ENCODE measurements at regions not wholly inside any gene's neighbourhood (a gene's known extent, or its start where the extent isn't known, plus 50 kb on each side); places are given as distances from the start of the nearest gene placed in this dataset.

DNA sequence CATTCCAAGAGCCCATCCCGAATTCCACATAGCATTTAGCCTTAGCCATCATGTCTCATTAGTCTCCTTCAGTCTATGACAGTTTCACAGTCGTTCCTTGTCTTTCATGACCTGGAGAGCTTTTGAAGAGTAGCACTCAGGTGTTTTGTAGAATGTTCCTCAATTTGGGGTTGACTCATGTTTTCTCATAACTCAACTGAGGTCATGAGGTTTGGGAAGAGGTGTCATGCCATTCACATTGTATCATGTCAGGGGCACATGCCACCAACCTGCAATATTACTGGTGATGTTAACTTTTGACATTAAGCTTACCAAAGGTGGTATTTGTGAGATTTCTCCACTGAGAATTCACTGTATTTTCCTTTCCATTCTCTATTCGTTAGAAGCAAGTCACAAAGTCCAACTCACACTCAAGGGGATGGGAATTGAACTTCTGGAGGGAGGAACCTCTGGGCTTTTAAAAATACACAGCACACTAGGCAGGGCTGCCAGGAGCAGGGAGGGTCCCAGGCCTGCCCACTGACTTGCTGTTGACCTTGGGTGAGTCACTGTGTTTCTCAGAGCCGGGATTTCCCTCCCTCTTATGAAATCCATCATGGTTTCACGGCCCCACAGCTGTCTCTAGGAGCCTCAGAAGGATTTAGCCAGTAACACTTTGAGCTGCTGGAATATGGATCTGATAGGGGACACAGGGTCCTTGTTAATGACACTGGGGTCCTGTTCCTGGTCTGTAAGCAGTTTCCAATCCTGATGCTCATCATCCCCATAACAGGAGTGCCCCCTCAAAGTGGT, 74.4 kb upstream of the TCF7L2 start:
- Histone ChIP-seq H3K27ac (ENCODE audit: low read depth in 1 of 2, low read length in 2 of 2) (peak overlapping the region in 1 of 2 donors; percentile 55), H3K27me3 (ENCODE audit: control insufficient read depth in 2 of 2, insufficient read depth in 2 of 2, low read length in 2 of 2) (no peaks in the 10 kb centered on the region), H2AFZ (ENCODE audit: insufficient read depth, low read depth, low read length, poor library complexity, severe bottlenecking) (no peak overlapping the region), H3K36me3 (replicated peaks in 1 of 2; ENCODE audit: control insufficient read depth in 1 of 2, insufficient read depth in 2 of 2, low read length in 2 of 2) (no peaks in the 10 kb centered on the region), H3K4me2 (replicated peaks; ENCODE audit: extremely low read depth, low read length, poor library complexity, severe bottlenecking) (peak overlapping the region; percentile 16), H3K9ac (ENCODE audit: insufficient read depth, low read length, poor library complexity, severe bottlenecking) (peak overlapping the region; percentile 13), H3K4me1 (ENCODE audit: control insufficient read depth in 1 of 2, insufficient read depth in 2 of 2, low read length in 2 of 2) (peaks cover 15 to 19% of the 10 kb centered on the region in 2 donors), H3K4me3 (replicated peaks in 1 of 3; ENCODE audit: low read depth in 2 of 3, low read length in 3 of 3) (no peak overlapping the region), H3K9me3 (replicated peaks in 1 of 2; ENCODE audit: control insufficient read depth in 1 of 2, insufficient read depth in 1 of 2, low read length in 2 of 2) (peaks cover 0 to 6% of the 10 kb centered on the region in 2 donors), H4K20me1 (ENCODE audit: insufficient read depth, low read length) (no peaks in the 10 kb centered on the region), H3K79me2 (ENCODE audit: insufficient read depth, low read length) (no peaks in the 10 kb centered on the region)
- peak overlapping the region; percentile 28 to 89 (median 83) for H3K27ac Mint-ChIP-seq
- peaks cover 1 to 9% (median 4%) of the 10 kb centered on the region in 3 donors for H3K27me3 Mint-ChIP-seq (ENCODE audit: low read depth in 3 of 3)
- H3K4me3 Mint-ChIP-seq: peak overlapping the region in 1 of 2 donors; percentile 15
- TF ChIP-seq, protein P1, sequence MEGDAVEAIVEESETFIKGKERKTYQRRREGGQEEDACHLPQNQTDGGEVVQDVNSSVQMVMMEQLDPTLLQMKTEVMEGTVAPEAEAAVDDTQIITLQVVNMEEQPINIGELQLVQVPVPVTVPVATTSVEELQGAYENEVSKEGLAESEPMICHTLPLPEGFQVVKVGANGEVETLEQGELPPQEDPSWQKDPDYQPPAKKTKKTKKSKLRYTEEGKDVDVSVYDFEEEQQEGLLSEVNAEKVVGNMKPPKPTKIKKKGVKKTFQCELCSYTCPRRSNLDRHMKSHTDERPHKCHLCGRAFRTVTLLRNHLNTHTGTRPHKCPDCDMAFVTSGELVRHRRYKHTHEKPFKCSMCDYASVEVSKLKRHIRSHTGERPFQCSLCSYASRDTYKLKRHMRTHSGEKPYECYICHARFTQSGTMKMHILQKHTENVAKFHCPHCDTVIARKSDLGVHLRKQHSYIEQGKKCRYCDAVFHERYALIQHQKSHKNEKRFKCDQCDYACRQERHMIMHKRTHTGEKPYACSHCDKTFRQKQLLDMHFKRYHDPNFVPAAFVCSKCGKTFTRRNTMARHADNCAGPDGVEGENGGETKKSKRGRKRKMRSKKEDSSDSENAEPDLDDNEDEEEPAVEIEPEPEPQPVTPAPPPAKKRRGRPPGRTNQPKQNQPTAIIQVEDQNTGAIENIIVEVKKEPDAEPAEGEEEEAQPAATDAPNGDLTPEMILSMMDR (IDR thresholded peaks at IDR 0.05): no peak
- H3K4me1 Mint-ChIP-seq: peaks cover 24% of the 10 kb centered on the region
- H3K9me3 Mint-ChIP-seq: peaks cover 2 to 14% (median 8%) of the 10 kb centered on the region in 7 donors
- H3K36me3 Mint-ChIP-seq: no peaks in the 10 kb centered on the region
- DNase-seq: peak; percentile 66 to 87 (median 75)
- 43% methylated on average over 2 of the region's 5 CpGs for WGBS (ENCODE audit: insufficient coverage)
- intact Hi-C loops (cut with micrococcal nuclease): loop anchor here in 1 of 2 donors (2.0 kb wide), 1 partner anchor 75 kb away; the partner anchor contains the start of gene TCF7L2

DNA sequence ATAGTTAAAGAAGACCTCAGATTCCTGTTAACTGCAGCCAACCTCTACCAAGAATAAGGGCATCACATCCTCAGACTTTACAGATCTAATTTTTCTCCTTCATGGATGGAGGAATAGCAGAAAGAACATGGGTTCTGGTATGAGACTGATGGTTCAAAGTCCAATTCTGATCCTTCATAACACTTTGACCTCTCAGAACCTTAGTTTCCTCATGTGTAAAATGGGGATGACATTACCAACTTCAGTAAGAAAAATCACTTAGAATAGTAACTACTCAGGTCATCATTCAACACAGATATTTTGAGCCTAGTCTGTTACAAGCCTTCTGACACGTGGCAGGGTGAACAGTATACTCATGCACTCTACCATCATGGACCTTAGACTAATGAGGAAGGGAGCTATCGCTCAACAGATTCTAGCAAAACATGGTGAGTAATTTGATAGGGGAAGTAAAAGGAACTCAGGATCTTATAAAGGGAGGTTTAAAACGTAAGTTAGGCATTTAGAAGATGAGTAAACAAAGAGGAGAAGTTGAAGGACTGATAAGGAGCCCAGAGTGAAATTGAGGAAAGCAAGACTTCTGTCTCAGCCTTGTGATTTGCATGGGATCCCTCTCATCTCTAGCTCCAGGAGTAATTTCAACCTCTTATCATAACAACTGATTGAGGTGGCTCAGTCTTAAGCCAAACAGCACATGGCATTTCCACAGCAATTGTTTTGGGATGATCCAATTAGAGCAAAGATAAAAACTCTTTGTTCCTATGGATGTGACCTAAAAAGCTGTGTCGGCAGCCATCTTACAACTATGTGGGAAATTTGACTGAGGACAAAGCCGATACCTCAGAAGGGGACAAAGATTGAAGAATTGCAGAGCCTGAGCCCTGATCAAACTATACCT, 69.2 kb upstream of the TCF7L2 start:
- peak overlapping the region in 3 of 7 donors; percentile 27 to 81 (median 58) for H3K27ac Mint-ChIP-seq
- H3K4me2 ChIP-seq (replicated peaks; ENCODE audit: extremely low read depth, low read length, poor library complexity, severe bottlenecking): no peak overlapping the region
- H3K4me1 ChIP-seq (ENCODE audit: control insufficient read depth in 1 of 2, insufficient read depth in 2 of 2, low read length in 2 of 2): peaks cover 26 to 29% of the 10 kb centered on the region in 2 donors
- H3K79me2 ChIP-seq (ENCODE audit: insufficient read depth, low read length): no peaks in the 10 kb centered on the region
- H4K20me1 ChIP-seq (ENCODE audit: insufficient read depth, low read length): no peaks in the 10 kb centered on the region
- H3K9me3 Mint-ChIP-seq: peaks cover 0 to 13% (median 5%) of the 10 kb centered on the region in 7 donors
- H3K4me3 Mint-ChIP-seq: no peak overlapping the region
- WGBS (ENCODE audit: insufficient coverage): 100% methylated on average over 1 of the region's 5 CpGs
- no peak overlapping the region for H3K27ac ChIP-seq (ENCODE audit: low read depth in 1 of 2, low read length in 2 of 2)
- H2AFZ ChIP-seq (ENCODE audit: insufficient read depth, low read depth, low read length, poor library complexity, severe bottlenecking): no peak overlapping the region
- DNase-seq: peak; percentile 48 to 69 (median 61)
- intact Hi-C loops (cut with micrococcal nuclease): loop anchor here (5.0 to 10.0 kb wide), 2 partner anchors 39 to 46 kb away; no protein-coding TSS in a partner anchor
- peaks cover 0 to 10% (median 4%) of the 10 kb centered on the region in 3 donors for H3K27me3 Mint-ChIP-seq (ENCODE audit: low read depth in 3 of 3)
- H3K36me3 Mint-ChIP-seq: peaks cover 0 to 3% of the 10 kb centered on the region in 2 donors
- H3K9me3 ChIP-seq (replicated peaks in 1 of 2; ENCODE audit: control insufficient read depth in 1 of 2, insufficient read depth in 1 of 2, low read length in 2 of 2): no peaks in the 10 kb centered on the region
- TF ChIP-seq, protein P1 (IDR thresholded peaks at IDR 0.05): no peak
- H3K4me1 Mint-ChIP-seq: peaks cover 36% of the 10 kb centered on the region
- no peak overlapping the region for H3K9ac ChIP-seq (ENCODE audit: insufficient read depth, low read length, poor library complexity, severe bottlenecking)
- no peak overlapping the region for H3K4me3 ChIP-seq (replicated peaks in 1 of 3; ENCODE audit: low read depth in 2 of 3, low read length in 3 of 3)
- H3K36me3 ChIP-seq (replicated peaks in 1 of 2; ENCODE audit: control insufficient read depth in 1 of 2, insufficient read depth in 2 of 2, low read length in 2 of 2): no peaks in the 10 kb centered on the region
- H3K27me3 ChIP-seq (ENCODE audit: control insufficient read depth in 2 of 2, insufficient read depth in 2 of 2, low read length in 2 of 2): peaks cover 0 to 2% of the 10 kb centered on the region in 2 donors
